ENCODE measurements at regions not wholly inside any gene's neighbourhood (a gene's known extent, or its start where the extent isn't known, plus 50 kb on each side); places are given as distances from the start of the nearest gene placed in this dataset.

DNA sequence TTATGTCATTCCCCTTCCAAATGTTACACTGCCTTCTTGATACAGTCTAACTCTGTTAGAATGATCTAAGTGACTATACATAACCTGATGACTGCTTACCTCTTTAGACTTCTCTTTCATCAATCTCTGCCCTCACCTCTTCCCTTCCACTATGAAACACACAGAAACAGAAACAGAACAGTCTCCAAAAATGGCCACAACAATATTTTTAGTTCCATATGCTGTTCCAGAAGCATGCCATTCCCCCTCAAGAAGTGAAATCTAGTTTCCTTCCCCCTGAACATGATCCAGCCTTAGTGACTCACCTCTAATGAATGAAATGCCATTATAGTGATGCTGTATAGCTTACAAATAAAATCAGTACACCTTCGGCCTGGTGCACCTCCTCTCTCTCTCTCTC, 229.3 kb upstream of the TENT5A start:
- TF ChIP-seq, protein P1, sequence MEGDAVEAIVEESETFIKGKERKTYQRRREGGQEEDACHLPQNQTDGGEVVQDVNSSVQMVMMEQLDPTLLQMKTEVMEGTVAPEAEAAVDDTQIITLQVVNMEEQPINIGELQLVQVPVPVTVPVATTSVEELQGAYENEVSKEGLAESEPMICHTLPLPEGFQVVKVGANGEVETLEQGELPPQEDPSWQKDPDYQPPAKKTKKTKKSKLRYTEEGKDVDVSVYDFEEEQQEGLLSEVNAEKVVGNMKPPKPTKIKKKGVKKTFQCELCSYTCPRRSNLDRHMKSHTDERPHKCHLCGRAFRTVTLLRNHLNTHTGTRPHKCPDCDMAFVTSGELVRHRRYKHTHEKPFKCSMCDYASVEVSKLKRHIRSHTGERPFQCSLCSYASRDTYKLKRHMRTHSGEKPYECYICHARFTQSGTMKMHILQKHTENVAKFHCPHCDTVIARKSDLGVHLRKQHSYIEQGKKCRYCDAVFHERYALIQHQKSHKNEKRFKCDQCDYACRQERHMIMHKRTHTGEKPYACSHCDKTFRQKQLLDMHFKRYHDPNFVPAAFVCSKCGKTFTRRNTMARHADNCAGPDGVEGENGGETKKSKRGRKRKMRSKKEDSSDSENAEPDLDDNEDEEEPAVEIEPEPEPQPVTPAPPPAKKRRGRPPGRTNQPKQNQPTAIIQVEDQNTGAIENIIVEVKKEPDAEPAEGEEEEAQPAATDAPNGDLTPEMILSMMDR (IDR thresholded peaks at IDR 0.05; ENCODE audit: insufficient read depth, low read length, poor library complexity, severe bottlenecking) = no peak
- Histone ChIP-seq H3K4me3 (ENCODE audit: low read depth, low read length) (no peak overlapping the region), H3K27me3 (ENCODE audit: control insufficient read depth, insufficient read depth, low read length) (no peaks in the 10 kb centered on the region), H3K36me3 (ENCODE audit: control insufficient read depth, insufficient read depth, low read length) (no peaks in the 10 kb centered on the region)
- no peak for DNase-seq (ENCODE audit: low read depth)

DNA sequence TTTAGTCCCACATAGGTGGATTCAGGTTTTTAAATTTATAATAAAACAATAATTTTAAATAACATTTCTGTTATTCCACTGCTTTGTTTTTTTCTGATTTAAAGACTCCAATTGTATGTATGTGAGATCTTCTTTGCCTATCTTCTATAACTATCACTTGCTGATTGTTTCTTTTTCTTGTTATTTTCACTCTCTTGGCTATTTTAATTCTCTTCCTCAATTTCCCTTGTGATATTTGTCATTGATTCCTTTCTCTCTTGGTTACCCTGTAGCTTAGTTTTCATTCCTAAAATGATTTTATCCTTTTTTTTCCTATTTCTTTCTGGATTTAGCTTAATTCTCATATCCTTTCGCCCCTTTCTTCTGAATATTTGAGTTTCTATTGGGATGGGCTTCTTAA, 227.3 kb upstream of the TENT5A start:
- TF ChIP-seq, protein P1 (IDR thresholded peaks at IDR 0.05; ENCODE audit: insufficient read depth, low read length, poor library complexity, severe bottlenecking) = no peak
- Histone ChIP-seq H3K36me3 (ENCODE audit: control insufficient read depth, insufficient read depth, low read length) (no peaks in the 10 kb centered on the region), H3K27me3 (ENCODE audit: control insufficient read depth, insufficient read depth, low read length) (no peaks in the 10 kb centered on the region), H3K4me3 (ENCODE audit: low read depth, low read length) (no peak overlapping the region)
- no peak for DNase-seq (ENCODE audit: low read depth)

DNA sequence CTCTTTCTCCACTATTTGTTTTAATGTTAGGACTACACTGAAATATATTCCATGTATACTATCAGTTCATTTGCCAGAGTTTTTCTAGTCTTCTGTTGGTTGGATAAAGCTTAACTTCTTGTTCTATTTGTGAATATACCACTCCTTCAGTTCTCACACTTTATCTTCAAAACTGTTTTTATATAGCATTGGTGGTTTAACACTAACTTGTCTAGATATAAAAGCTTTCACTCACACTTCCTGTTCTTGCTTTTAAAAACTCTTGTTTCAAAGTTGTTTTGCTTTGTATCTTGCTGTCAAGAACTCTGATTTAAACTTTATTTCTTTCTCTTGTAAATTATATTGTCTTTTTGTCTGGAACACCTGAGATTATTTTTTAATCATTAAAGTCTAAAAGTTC, 226.8 kb upstream of the TENT5A start:
- Histone ChIP-seq H3K36me3 (ENCODE audit: control insufficient read depth, insufficient read depth, low read length) (no peaks in the 10 kb centered on the region), H3K27me3 (ENCODE audit: control insufficient read depth, insufficient read depth, low read length) (no peaks in the 10 kb centered on the region), H3K4me3 (ENCODE audit: low read depth, low read length) (no peak overlapping the region)
- no peak for DNase-seq (ENCODE audit: low read depth)
- TF ChIP-seq, protein P1 (IDR thresholded peaks at IDR 0.05; ENCODE audit: insufficient read depth, low read length, poor library complexity, severe bottlenecking) = no peak

DNA sequence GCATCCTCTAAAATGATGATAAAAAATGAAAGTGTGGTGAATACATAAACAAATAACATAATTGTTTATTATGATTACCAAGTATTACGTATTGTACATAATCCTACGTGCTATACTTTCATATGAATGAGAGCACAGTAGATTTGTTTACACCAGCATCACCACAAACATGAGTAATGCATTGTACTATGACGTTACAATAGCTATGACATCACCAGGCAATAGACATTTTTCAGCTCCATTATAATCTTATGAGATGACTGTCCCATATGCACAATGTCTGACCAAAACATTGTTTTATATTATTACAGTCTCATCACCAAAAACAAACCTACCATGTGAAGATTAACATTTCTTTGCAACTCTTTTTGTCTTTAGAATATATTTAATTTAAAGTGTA, 225.7 kb upstream of the TENT5A start:
- no peak for DNase-seq (ENCODE audit: low read depth)
- TF ChIP-seq, protein P1 (IDR thresholded peaks at IDR 0.05; ENCODE audit: insufficient read depth, low read length, poor library complexity, severe bottlenecking) = no peak

DNA sequence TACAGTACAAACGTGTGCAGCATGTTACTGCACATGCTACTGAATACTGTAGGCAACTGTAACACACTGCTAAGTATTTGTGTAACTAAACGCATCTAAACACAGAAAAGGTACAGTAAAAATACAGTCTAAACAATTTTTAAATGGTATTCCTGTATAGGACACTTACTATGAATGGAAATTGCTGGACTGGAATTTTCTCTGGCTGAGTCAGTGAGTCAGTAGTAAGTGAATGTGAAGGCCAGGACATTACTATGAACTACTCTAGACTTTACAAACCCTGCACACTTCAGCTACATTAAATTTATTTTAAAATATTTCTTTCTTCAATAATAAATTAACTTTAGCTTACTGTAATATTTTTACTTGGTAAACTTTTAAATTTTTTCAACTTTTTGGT, 225.0 kb upstream of the TENT5A start:
- TF ChIP-seq, protein P1 (IDR thresholded peaks at IDR 0.05; ENCODE audit: insufficient read depth, low read length, poor library complexity, severe bottlenecking) = no peak
- DNase-seq (ENCODE audit: low read depth) = no peak
- Histone ChIP-seq H3K4me3 (ENCODE audit: low read depth, low read length) (no peak overlapping the region), H3K36me3 (ENCODE audit: control insufficient read depth, insufficient read depth, low read length) (no peaks in the 10 kb centered on the region), H3K27me3 (ENCODE audit: control insufficient read depth, insufficient read depth, low read length) (no peaks in the 10 kb centered on the region)

More for the DNA sequence above, 225.7 kb upstream of the TENT5A start:
- Histone ChIP-seq H3K4me3 (ENCODE audit: low read depth, low read length) (no peak overlapping the region), H3K27me3 (ENCODE audit: control insufficient read depth, insufficient read depth, low read length) (no peaks in the 10 kb centered on the region), H3K36me3 (ENCODE audit: control insufficient read depth, insufficient read depth, low read length) (no peaks in the 10 kb centered on the region)

DNA sequence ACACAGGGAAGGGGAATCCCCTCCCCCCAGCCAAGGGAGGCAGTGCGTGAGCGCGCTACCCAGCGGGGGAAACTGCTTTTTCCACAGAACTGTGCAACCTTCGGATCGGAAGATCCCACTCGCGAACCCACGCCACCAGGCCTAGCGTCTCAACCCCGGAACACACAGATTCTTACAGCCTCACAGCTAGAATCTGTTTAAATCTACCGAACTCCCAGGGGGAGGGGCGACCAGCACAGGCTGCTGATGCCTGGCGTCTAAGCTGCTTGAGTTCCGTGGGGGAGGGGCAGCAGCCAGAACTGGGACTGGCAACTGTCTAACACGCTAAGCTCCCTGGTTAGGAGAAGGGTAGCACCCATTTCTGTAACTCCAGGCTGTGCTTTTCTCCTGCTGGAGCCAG, 217.3 kb upstream of the TENT5A start:
- H3K27me3 ChIP-seq (ENCODE audit: control insufficient read depth, insufficient read depth, low read length) = no peaks in the 10 kb centered on the region
- no peaks in the 10 kb centered on the region for H3K36me3 ChIP-seq (ENCODE audit: control insufficient read depth, insufficient read depth, low read length)
- DNase-seq (ENCODE audit: low read depth) = no peak
- no peak overlapping the region for H3K4me3 ChIP-seq (ENCODE audit: low read depth, low read length)
- TF ChIP-seq, protein P1 (IDR thresholded peaks at IDR 0.05; ENCODE audit: insufficient read depth, low read length, poor library complexity, severe bottlenecking) = no peak
